ENCODE measurements at regions not wholly inside any gene's neighbourhood (a gene's known extent, or its start where the extent isn't known, plus 50 kb on each side); places are given as distances from the start of the nearest gene placed in this dataset.

DNA sequence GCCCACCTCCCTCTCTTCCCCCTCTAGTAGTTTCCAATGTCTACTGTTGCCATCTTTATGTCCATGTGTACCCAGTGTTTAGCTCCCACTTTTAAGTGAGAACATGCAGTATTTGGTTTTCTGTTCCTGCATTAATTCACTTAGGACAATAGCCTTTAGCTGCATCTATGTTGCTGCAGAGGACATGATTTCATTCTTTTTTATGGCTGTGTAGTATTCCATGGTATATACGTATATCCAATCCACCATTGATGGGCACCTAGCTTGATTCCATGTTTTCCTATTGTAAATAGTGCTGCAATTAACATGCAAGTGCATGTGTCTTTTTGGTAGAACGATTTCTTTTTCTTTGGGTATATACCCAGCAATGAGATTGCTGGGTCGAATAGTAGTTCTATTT lies 170.4 kb downstream of the NOC3L start:
- WGBS (ENCODE audit: insufficient coverage, low coverage, low lambda C conversion rate, missing lambda C conversion rate) = 78% methylated on average over 3 of the region's 3 CpGs
- DNase-seq = no peak
- no peak overlapping the region for H3K27ac ChIP-seq
- H3K9me3 ChIP-seq = no peaks in the 10 kb centered on the region
- no peaks in the 10 kb centered on the region for H3K27me3 ChIP-seq
- ATAC-seq = no peak
- H3K4me3 ChIP-seq = no peak overlapping the region
- TF ChIP-seq, protein P1, sequence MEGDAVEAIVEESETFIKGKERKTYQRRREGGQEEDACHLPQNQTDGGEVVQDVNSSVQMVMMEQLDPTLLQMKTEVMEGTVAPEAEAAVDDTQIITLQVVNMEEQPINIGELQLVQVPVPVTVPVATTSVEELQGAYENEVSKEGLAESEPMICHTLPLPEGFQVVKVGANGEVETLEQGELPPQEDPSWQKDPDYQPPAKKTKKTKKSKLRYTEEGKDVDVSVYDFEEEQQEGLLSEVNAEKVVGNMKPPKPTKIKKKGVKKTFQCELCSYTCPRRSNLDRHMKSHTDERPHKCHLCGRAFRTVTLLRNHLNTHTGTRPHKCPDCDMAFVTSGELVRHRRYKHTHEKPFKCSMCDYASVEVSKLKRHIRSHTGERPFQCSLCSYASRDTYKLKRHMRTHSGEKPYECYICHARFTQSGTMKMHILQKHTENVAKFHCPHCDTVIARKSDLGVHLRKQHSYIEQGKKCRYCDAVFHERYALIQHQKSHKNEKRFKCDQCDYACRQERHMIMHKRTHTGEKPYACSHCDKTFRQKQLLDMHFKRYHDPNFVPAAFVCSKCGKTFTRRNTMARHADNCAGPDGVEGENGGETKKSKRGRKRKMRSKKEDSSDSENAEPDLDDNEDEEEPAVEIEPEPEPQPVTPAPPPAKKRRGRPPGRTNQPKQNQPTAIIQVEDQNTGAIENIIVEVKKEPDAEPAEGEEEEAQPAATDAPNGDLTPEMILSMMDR (IDR thresholded peaks at IDR 0.05) = no peak
- no peak for TF ChIP-seq POLR2A (IDR thresholded peaks at IDR 0.05)
- no peaks in the 10 kb centered on the region for H3K36me3 ChIP-seq
- H3K4me1 ChIP-seq = no peaks in the 10 kb centered on the region
- intact Hi-C loops (cut with DNase I) = no loop called here

DNA sequence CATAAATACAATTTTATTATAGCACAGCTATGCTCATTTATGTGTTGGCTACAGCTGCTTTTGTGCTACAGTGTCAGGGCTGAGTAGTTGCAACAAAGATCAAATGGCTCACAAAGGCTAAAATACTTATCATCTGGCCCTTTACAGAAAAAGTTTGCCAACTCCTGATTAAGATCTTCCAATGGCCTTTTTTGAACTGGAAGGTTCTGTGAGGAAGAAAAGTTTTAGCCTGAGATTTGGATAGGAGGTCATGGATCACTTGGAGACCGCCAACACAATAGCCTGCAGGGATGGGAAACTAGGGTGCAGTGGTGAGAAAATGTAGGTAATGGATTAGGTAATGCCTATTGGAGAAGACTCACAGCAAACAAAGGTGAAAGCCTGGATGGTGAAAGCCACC lies 169.8 kb downstream of the NOC3L start:
- ATAC-seq = no peak
- WGBS (ENCODE audit: insufficient coverage, low coverage, low lambda C conversion rate, missing lambda C conversion rate) = 90% methylated on average over 1 of the region's 1 CpG

DNA sequence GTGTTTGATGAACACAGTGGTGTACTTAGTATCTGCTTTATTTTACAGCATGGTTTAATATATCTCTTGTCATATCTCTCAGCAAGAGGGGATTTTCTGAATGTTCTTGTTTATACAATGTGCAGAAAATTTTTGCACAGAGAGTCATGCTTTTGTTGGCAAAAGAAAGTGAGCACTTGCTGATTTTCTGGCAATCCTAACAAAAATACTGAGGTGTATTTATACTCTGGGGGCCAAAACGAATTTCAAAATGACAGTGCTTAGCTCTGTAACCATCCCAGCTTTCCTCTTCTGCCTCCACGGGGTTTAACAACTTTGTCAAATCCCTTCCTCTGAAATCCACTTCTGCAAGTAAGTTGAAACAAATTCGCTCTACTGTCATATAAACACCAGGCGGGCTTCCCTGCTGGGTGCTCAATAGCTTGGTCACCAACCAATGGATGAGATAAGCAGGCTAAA lies 169.2 kb downstream of the NOC3L start:
- no peak overlapping the region for H3K4me3 ChIP-seq
- no peaks in the 10 kb centered on the region for H3K27me3 ChIP-seq
- no peak for TF ChIP-seq POLR2A (IDR thresholded peaks at IDR 0.05)
- TF ChIP-seq, protein P1 (IDR thresholded peaks at IDR 0.05) = no peak
- no peaks in the 10 kb centered on the region for H3K4me1 ChIP-seq
- no peak overlapping the region for H3K27ac ChIP-seq
- DNase-seq = no peak
- no peaks in the 10 kb centered on the region for H3K9me3 ChIP-seq
- H3K36me3 ChIP-seq = no peaks in the 10 kb centered on the region
- no peak for ATAC-seq
- intact Hi-C loops (cut with DNase I) = no loop called here
- WGBS (ENCODE audit: insufficient coverage, low coverage, low lambda C conversion rate, missing lambda C conversion rate) = 34% methylated on average over 4 of the region's 4 CpGs

More for the DNA sequence above, 169.8 kb downstream of the NOC3L start:
- Histone ChIP-seq H3K36me3 (no peaks in the 10 kb centered on the region), H3K4me1 (no peaks in the 10 kb centered on the region), H3K27ac (no peak overlapping the region), H3K4me3 (no peak overlapping the region), H3K9me3 (no peaks in the 10 kb centered on the region), H3K27me3 (no peaks in the 10 kb centered on the region)
- intact Hi-C loops (cut with DNase I) = no loop called here
- no peak for DNase-seq
- TF ChIP-seq, protein P1 (IDR thresholded peaks at IDR 0.05) = no peak
- no peak for TF ChIP-seq POLR2A (IDR thresholded peaks at IDR 0.05)

DNA sequence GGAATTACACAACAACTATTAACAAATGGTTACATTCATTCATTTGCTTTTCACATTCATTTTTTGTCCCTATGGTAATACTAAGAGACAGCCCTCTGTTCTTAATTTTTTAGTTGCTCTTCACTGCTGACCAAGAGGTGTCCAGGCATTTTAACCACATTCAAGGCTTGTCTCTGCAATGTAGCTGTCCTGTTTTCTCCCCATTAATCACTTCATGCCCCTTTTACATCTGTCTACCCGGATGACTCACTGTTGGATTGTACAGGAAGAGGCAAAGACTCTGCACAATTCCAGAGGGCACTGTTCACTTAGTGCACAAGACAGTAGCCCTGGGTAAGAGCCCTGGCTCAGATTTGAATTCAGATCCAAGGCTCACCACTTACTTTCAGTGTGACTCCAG lies 168.5 kb downstream of the NOC3L start:
- no peaks in the 10 kb centered on the region for H3K27me3 ChIP-seq
- ATAC-seq = no peak
- H3K9me3 ChIP-seq = no peaks in the 10 kb centered on the region
- TF ChIP-seq, protein P1 (IDR thresholded peaks at IDR 0.05) = no peak
- no peaks in the 10 kb centered on the region for H3K36me3 ChIP-seq
- no peak overlapping the region for H3K27ac ChIP-seq
- H3K4me1 ChIP-seq = no peaks in the 10 kb centered on the region
- intact Hi-C loops (cut with DNase I) = no loop called here
- WGBS (ENCODE audit: insufficient coverage, low coverage, low lambda C conversion rate, missing lambda C conversion rate) = 17% methylated on average over 1 of the region's 1 CpG
- no peak overlapping the region for H3K4me3 ChIP-seq
- DNase-seq = no peak

DNA sequence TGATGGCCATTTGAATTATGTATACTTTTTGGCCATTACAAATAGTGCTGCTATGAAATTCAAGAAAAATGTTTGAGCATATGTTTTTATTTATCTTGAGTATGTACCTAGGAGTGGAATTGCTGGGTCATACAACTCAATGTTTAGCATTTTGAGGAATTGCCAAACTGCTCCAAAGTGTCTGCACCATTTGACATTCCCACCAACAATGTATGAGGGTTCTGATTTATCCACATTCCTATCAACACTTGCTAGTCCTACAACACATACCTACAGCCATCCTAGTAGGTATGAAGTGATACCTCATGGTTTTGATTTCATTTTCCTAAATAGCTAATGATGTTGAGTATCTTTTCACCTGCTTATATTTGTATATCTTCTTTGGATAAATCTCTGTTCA lies 165.5 kb downstream of the NOC3L start:
- ATAC-seq = no peak
- intact Hi-C loops (cut with DNase I) = no loop called here
- H3K9me3 ChIP-seq = no peaks in the 10 kb centered on the region
- H3K27me3 ChIP-seq = no peaks in the 10 kb centered on the region
- TF ChIP-seq, protein P1 (IDR thresholded peaks at IDR 0.05) = no peak
- no peak for TF ChIP-seq POLR2A (IDR thresholded peaks at IDR 0.05)
- no peak for DNase-seq
- H3K4me1 ChIP-seq = no peaks in the 10 kb centered on the region
- H3K36me3 ChIP-seq = no peaks in the 10 kb centered on the region
- H3K27ac ChIP-seq = no peak overlapping the region
- no peak overlapping the region for H3K4me3 ChIP-seq

Data from right lobe of liver (tissue), 6 donors.